SW 1271 (cell line): ENCODE measurements at regions not wholly inside any gene's neighbourhood (a gene's known extent, or its start where the extent isn't known, plus 50 kb on each side); places are given as distances from the start of the nearest gene placed in this dataset.
"Not testable (repeated sequence)": the region's sequence is repeated elsewhere in the genome, so short reads cannot be mapped to it uniquely, and the experiment has no call there.

Source experiments
- DNase-seq, 2 experiments: peaks; one replicate each; lab custom pipeline; 2025; lab: John Stamatoyannopoulos, UW

GRCh38 chr10:121135512-121135911 is 284.4 kb downstream of the WDR11 start:
- no peak for DNase-seq

- no peak for DNase-seq
Measured at GRCh38 chr10:121137533-121137932, 286.4 kb downstream of the WDR11 start.

- no peak for DNase-seq
Measured at GRCh38 chr10:121138112-121138860, 287.1 kb downstream of the WDR11 start.

GRCh38 chr10:121138918-121139317 is 287.8 kb downstream of the WDR11 start:
- DNase-seq = no peak

- DNase-seq = not testable (repeated sequence)
Measured at GRCh38 chr10:121145802-121146395, 294.7 kb downstream of the WDR11 start.

- DNase-seq = no peak
Measured at GRCh38 chr10:121148921-121149320, 297.8 kb downstream of the WDR11 start.

GRCh38 chr10:121152033-121152432 is 300.9 kb downstream of the WDR11 start:
- DNase-seq = no peak

GRCh38 chr10:121152935-121153334 is 301.8 kb downstream of the WDR11 start:
- DNase-seq = no peak

- no peak for DNase-seq
Measured at GRCh38 chr10:121154310-121154709, 303.1 kb downstream of the WDR11 start.

- no peak for DNase-seq
Measured at GRCh38 chr10:121154846-121155245, 303.7 kb downstream of the WDR11 start.

- DNase-seq = no peak
Measured at GRCh38 chr10:121155742-121156474, 304.7 kb downstream of the WDR11 start.

- no peak for DNase-seq
Measured at GRCh38 chr10:121157998-121158397, 306.8 kb downstream of the WDR11 start.

- DNase-seq = no peak
Measured at GRCh38 chr10:121158988-121159579, 307.9 kb downstream of the WDR11 start.

- no peak for DNase-seq
Measured at GRCh38 chr10:121159670-121160069, 308.5 kb downstream of the WDR11 start.

GRCh38 chr10:121165276-121165675 is 314.1 kb downstream of the WDR11 start:
- no peak for DNase-seq

- no peak for DNase-seq
Measured at GRCh38 chr10:121167534-121168243, 316.5 kb downstream of the WDR11 start.

GRCh38 chr10:121168545-121169216 is 317.5 kb downstream of the WDR11 start:
- DNase-seq = no peak

- DNase-seq = no peak
Measured at GRCh38 chr10:121169406-121169805, 318.2 kb downstream of the WDR11 start.

- DNase-seq = no peak
Measured at GRCh38 chr10:121171825-121172787, 320.9 kb downstream of the WDR11 start.

GRCh38 chr10:121179006-121179405 is 327.8 kb downstream of the WDR11 start:
- DNase-seq = no peak
